H1 (cell line): ENCODE measurements at regions not wholly inside any gene's neighbourhood (a gene's known extent, or its start where the extent isn't known, plus 50 kb on each side); places are given as distances from the start of the nearest gene placed in this dataset.

Experiments
- SRF ChIP-seq: IDR thresholded peaks from 2 replicates; pipeline ENCODE4 v1.6.1; 2011; ENCODE audit warnings: mild to moderate bottlenecking, low read depth, low read length, moderate library complexity
- TF ChIP-seq, protein P1 (sequence below), 3 experiments: IDR thresholded peaks; 1 replicate in 2 of 3; 2 replicates in 1 of 3; pipeline versions ENCODE4 v1.5.1 to v1.6.1; 2011; ENCODE audit warnings: low read length in 3 of 3, mild to moderate bottlenecking in 3 of 3, inconsistent platforms in 2 of 3, low read depth in 1 of 3, moderate library complexity in 1 of 3; ENCODE audit not compliant: insufficient read depth in 1 of 3; ENCODE audit errors: control extremely low read depth in 1 of 3

GRCh38 chr3:4061195-4061594 is 242.0 kb upstream of the SETMAR start (continued):
- TF ChIP-seq, protein P1, sequence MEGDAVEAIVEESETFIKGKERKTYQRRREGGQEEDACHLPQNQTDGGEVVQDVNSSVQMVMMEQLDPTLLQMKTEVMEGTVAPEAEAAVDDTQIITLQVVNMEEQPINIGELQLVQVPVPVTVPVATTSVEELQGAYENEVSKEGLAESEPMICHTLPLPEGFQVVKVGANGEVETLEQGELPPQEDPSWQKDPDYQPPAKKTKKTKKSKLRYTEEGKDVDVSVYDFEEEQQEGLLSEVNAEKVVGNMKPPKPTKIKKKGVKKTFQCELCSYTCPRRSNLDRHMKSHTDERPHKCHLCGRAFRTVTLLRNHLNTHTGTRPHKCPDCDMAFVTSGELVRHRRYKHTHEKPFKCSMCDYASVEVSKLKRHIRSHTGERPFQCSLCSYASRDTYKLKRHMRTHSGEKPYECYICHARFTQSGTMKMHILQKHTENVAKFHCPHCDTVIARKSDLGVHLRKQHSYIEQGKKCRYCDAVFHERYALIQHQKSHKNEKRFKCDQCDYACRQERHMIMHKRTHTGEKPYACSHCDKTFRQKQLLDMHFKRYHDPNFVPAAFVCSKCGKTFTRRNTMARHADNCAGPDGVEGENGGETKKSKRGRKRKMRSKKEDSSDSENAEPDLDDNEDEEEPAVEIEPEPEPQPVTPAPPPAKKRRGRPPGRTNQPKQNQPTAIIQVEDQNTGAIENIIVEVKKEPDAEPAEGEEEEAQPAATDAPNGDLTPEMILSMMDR (IDR thresholded peaks at IDR 0.05; ENCODE audit: control extremely low read depth in 1 of 3, insufficient read depth in 1 of 3, low read depth in 1 of 3, low read length in 3 of 3): no peak
- no peak for TF ChIP-seq SRF
